ENCODE measurements at regions not wholly inside any gene's neighbourhood (a gene's known extent, or its start where the extent isn't known, plus 50 kb on each side); places are given as distances from the start of the nearest gene placed in this dataset.

- no peak for TF ChIP-seq CTCF (IDR thresholded peaks at IDR 0.05 in 8 of 11, conservative IDR thresholded peaks at IDR 0.05 in 3 of 11)
- TF ChIP-seq POLR2A (IDR thresholded peaks at IDR 0.05), result no peak
Measured at GRCh38 chr3:118231578-118231977, 803.1 kb downstream of the IGSF11 start.

Data from spleen (tissue), 7 donors.